Left lobe of liver (tissue), 2 donors: ENCODE measurements at regions not wholly inside any gene's neighbourhood (a gene's known extent, or its start where the extent isn't known, plus 50 kb on each side); places are given as distances from the start of the nearest gene placed in this dataset.

Source experiments
- ATAC-seq: fragments of 200-7000 bp; cut with Tn5 transposase; one replicate; pipeline ENCODE4 v1.9.1; 2020; ENCODE audit warnings: mild to moderate bottlenecking, moderate library complexity
- DNase-seq: peaks from one replicate; pipeline ENCODE4 v3.0.0-alpha.2; 2020; ENCODE audit warnings: low spot score
- donor health status: DM: no; HTN: no; CAD: no; lungs with moderate emphysema.
- donor health status: DM: no; HTN: yes; CAD: no.

GRCh38 chr17:72511874-72512273 is 391.1 kb downstream of the SOX9 start:
- ATAC-seq (no peak), DNase-seq (no peak)

DNA sequence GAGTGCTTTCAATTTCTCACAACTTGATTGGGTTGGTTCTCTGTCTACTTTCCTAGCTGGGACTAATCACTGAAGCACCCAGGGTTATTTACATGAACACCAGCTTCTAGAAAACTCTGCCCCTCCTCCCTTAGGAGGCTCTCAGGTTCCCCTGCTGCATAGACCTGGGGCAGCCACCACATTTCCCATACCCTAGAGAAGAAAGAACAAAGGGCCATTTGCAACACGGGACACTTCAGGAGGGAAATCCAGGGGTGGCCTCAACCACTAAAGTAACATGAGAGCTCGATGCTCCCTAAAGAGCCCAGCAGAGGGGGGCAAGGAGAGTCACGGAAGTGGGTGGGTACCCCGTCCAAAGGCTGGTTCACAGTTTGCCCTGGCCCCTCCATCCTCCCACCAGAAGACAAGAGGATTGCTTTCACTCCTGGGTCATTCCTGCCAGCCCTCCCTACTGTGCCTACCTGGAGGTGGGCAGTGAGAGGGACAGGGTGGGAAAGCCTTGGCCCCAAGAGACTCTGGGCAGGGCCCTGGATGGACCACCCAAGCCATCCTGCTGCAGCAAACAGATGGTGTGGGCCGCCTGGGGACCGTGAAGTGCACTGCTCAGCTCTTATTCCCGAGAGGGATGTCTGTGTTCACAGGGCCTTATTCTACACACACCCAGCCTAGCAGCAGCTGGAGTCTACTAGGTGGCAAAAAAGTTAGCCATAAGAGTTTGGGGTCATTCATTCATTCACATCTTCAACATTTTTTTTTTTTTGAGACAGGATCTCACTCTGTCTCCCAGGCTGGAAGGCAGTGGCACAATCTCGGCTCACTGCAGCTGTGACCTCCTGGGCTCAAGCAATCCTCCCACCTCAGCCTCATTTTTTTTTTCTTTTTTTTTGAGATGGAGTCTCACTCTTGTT is 392.1 kb downstream of the SOX9 start:
- ATAC-seq, result no peak
- DNase-seq, result no peak

- ATAC-seq (no peak), DNase-seq (no peak)
Measured at GRCh38 chr17:72514321-72514861, 393.6 kb downstream of the SOX9 start.

GRCh38 chr17:72514891-72515290 is 394.1 kb downstream of the SOX9 start:
- ATAC-seq (no peak), DNase-seq (no peak)

- DNase-seq, result no peak
- ATAC-seq, result no peak
Measured at GRCh38 chr17:72515291-72516065, 394.7 kb downstream of the SOX9 start.

DNA sequence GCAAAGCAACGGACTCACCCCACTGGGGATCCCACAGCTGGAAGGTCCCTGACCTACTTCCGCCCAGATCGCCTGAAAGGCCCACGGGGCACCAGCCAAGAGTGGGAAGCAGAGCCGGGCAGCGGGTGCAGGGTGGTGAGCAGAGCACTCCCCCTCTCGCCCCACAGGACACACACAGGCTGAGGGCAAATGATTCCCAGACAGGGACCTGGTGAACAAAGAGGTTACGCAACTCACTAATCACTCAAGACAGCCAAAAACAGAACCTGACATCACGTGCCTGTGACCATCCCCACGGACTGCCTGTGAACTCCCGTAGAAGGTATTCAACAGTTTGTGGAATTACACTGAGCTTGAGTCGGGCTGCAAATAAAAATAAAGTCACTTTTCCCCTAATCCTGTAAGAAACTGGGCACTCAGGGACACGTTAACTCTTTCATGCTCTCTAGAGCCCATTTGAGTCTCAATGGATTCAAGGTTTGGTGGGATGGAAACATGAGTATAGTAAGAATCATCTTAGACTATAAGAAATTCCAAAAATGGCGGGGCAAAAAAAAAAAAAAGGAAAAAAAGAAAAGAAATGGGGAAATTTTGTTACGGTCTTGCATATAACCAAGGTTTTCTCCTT is 396.1 kb downstream of the SOX9 start:
- no peak for DNase-seq

DNA sequence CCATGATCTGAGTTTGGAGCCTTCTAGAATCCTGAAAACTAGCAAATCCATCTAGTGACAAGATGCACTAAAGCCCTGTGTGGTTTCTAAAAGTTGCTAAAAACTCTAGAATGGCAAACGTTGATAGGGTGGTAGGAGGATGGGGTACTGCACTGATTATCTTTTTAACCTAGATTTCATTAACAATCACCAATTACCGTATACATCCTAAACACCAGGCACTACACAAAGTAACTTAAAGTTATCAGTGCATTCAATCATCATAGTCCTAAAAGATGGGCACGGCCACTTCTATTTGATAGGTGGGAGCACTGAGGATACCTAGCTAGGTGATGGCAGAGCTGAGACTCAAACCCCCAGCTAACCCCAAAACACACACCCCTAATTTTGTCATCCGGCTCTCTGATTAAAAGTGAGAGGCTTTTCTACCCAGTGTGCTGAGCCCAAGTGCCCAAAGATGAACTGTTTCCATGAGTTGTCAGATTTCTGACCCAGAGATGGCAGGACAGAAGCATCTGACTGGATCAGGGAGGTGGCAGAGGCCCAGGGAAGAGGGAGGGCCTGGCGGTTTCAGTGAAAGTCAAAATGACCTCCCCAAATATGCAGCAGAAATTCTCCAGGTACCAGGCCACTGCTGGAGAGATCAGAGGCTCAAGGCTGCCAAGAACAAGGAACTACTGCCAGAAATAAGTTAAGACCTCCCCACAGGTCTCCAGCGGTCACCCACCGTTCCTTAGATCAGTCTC is 396.8 kb downstream of the SOX9 start:
- no peak for ATAC-seq

More for the DNA sequence above, 396.1 kb downstream of the SOX9 start:
- peak; percentile 54 for ATAC-seq

DNA sequence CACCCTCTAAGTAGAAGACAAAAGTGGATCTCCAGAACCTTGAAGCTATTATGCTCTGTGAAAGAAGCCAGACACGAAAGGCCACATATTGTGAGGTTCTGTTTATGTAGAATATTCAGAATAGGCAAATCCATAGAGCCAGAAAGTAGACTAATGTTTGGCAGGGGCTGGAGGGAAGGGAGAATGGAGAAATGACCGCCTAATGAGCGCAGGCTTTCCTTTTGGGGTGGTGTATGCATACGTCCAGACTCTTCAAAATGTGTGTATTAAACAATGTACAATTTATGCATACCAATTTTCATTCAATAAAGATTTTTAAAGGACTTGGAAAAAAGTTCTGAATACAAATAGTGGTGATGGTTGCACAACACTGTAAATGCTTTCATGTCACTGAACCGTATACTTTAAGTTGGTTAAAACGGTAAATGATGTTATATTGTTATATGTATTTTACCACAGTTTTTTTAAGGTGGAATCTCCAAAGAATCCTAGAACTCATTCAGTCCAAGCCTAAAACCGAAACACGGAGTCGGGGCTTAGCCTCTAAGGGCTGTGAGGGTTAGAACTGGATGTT is 397.4 kb downstream of the SOX9 start:
- ATAC-seq, result no peak

More for the DNA sequence above, 396.8 kb downstream of the SOX9 start:
- DNase-seq, result no peak

DNA sequence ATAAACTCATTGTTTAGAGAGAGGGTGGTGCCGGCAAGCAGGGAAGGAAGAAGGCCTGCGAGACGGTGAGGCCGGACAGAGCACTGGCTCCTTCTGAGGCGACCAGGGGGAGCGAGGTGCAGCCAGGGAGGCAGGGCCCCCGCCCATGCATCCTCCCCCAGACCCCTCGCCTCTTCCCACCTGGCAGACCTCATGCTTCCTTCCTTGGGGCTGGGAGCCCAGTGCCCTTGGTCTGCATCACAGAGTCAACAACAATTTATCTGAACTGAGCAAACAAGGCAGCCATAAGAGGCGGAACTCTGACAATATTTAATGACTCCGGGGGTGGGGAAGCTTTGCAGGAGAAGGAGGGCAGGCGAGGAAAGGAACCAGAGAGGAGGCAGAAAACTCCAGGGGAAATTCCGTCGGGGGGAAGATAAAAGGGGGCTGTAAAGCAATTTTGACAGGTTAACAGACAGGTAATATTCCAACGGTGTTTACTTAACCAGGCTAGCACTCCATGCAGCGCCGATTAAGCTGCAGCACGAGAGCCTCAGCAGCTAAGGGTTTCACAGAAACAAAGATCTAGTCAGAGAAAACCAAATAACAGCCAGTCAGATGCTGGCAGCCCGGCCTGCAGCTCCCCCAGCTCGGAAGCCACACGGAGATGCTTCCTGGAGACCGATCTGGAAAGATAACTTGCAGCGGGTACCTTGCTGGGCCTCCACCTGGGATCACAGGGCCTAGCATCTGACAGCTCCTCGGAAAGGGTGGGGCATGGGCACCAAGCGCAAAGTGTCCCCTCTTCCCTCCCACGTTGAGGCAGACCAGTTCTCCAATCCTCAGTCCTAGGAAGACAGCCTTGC is 398.2 kb downstream of the SOX9 start:
- ATAC-seq, result peak; percentile 23

More for the DNA sequence above, 397.4 kb downstream of the SOX9 start:
- no peak for DNase-seq

GRCh38 chr17:72519598-72519936 is 398.7 kb downstream of the SOX9 start:
- DNase-seq (no peak), ATAC-seq (no peak)

More for the DNA sequence above, 398.2 kb downstream of the SOX9 start:
- no peak for DNase-seq

DNA sequence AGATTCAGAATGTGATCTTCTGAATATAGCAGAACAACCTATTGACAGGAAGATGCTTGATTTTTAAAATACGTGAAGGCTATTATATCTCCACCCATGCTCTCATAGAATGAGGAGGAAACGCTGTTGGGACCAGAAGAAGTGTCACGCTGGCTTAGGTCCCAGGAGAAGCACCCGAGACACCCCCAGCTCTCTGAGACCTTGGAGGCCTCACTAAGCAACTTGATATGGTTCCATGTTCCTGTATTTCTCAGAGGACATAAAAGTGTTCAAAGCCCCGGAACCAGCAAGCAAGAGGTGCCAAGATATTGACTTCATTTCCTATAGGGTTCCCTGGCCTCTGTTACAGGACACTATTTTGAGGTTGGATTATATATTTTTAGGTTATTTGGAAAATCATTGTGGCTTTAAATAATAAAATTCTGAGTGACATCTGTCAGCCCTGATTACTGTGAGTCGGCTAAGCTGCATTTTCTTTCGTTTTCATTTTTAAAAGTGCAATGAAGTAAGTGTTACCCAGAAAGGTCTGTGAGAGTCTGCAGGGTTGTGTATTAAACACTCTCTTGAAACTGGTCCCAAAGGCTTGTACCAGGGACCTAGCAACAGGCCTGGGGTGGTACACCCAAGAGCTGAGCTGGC is 400.0 kb downstream of the SOX9 start:
- ATAC-seq (no peak), DNase-seq (no peak)

- DNase-seq, result no peak
- ATAC-seq, result no peak
Measured at GRCh38 chr17:72523491-72523890, 402.7 kb downstream of the SOX9 start.

- ATAC-seq, result no peak
- DNase-seq, result no peak
Measured at GRCh38 chr17:72525225-72526015, 404.6 kb downstream of the SOX9 start.

DNA sequence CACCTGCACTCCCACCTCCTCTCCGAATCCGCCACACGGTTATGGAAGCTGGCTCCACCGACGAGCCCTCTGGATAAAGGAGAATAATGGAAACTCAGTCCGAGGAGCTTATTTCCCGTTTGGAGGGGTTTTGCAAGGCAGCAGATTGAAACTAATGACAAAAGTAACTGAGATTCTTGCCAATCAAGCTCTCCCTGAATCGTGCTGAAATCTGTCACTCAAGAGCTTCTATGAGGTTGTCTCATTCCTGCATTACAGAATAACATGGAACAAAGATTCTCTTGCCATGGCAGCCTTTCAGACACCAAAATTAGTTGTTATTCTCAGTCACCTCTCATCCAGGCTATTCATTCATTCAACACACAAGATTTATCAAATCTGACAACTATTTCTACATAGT is 405.9 kb downstream of the SOX9 start:
- ATAC-seq (no peak), DNase-seq (no peak)

DNA sequence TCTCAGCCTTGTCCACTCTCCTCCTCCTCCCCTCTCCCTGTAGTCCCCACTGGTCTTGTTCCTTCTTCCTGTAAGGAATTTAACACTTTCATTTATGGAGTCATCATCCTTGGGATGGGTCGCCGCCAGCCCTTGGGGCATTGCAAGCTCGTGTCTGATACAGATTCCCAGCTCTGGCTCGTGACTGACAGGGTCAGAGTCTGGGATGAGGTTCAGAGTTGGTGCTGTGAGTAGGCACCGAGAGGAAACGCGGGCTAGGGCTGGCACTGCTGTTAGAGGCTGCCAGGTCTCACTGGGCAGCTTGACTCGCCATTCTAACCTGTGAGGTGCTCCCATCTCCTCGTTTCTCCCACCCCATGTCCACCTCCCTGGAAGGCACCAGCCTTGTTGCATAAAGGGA is 407.0 kb downstream of the SOX9 start:
- ATAC-seq (no peak), DNase-seq (no peak)

DNA sequence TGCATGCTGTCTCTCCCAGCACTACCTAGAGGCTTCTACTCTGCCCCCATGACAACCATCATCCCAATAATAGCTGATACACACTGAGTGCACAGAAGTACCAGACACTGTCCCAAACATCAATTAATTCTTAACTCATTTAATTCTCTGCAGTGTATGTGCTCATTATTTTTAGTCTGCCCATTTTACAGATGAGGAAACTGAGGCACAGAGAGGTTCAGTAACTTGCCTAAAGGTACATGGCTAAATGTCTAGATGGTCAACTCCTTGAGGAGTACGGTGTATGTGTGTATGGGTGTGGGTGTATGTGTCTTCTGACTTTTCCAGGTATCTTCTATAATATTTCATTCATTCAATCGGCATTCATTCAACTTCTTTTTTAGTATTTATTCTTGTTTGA is 407.9 kb downstream of the SOX9 start:
- ATAC-seq, result no peak
- DNase-seq, result no peak

- no peak for DNase-seq
Measured at GRCh38 chr17:72529386-72529785, 408.6 kb downstream of the SOX9 start.

DNA sequence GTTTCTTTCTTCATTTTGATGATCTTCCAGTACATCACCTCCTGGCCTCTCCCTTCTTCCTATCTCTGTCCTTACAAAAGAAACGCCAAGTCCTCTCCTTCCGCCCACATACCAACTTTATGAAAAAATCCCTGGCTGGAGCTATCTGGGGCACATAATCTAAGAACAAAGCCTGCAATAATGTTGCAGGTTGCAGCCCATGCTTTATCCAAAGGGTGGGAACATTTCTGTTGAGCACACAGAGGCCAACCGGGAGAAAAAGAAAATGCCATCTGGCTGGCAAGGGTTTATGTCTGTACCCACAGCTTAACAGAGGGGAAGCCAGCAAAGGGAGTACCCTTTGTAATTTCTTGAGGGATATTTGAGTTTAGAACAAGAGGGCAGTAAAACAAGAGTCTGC is 409.6 kb downstream of the SOX9 start:
- no peak for ATAC-seq

More at GRCh38 chr17:72529386-72529785, 408.6 kb downstream of the SOX9 start:
- ATAC-seq, result no peak

More for the DNA sequence above, 409.6 kb downstream of the SOX9 start:
- no peak for DNase-seq
